ENCODE measurements at regions not wholly inside any gene's neighbourhood (a gene's known extent, or its start where the extent isn't known, plus 50 kb on each side); places are given as distances from the start of the nearest gene placed in this dataset.

GRCh38 chr6:14578994-14579393 lies 461.4 kb downstream of the CD83 start (continued):
- TF ChIP-seq EZH2 (IDR thresholded peaks at IDR 0.05), result no peak
- TF ChIP-seq ELF1 (IDR thresholded peaks at IDR 0.05; ENCODE audit: borderline replicate concordance, low read depth), result no peak
- TF ChIP-seq, protein P1, sequence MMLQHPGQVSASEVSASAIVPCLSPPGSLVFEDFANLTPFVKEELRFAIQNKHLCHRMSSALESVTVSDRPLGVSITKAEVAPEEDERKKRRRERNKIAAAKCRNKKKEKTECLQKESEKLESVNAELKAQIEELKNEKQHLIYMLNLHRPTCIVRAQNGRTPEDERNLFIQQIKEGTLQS (IDR thresholded peaks at IDR 0.05), result no peak
- no peak for TF ChIP-seq JUND (IDR thresholded peaks at IDR 0.05)
- no peak for TF ChIP-seq CEBPB (IDR thresholded peaks at IDR 0.05; ENCODE audit: low read depth)
- no peak for TF ChIP-seq POLR2A (IDR thresholded peaks at IDR 0.05; ENCODE audit: borderline replicate concordance, extremely low read depth, insufficient read depth, insufficient read length)
- no peak for TF ChIP-seq EGR1 (IDR thresholded peaks at IDR 0.05; ENCODE audit: low read depth)
- TF ChIP-seq RAD21 (IDR thresholded peaks at IDR 0.05; ENCODE audit: low read depth), result no peak
- TF ChIP-seq REST (IDR thresholded peaks at IDR 0.05; ENCODE audit: low read depth), result no peak
- TF ChIP-seq EZH2phosphoT487 (IDR thresholded peaks at IDR 0.05; ENCODE audit: borderline replicate concordance), result no peak

- Histone ChIP-seq H3K4me2 (ENCODE audit: low read length) (no peak overlapping the region), H3K9me2 (ENCODE audit: insufficient read depth) (no peaks in the 10 kb centered on the region), H3K79me2 (ENCODE audit: insufficient read depth, low read length) (no peaks in the 10 kb centered on the region), H3K27ac (ENCODE audit: low read depth, low read length) (no peak overlapping the region), H3K4me1 (ENCODE audit: control insufficient read depth in 1 of 2, insufficient read depth in 2 of 2, low read length in 2 of 2) (no peaks in the 10 kb centered on the region), H3K9ac (ENCODE audit: low read length) (no peak overlapping the region), H3K36me3 (ENCODE audit: control insufficient read depth in 1 of 2, insufficient read depth in 2 of 2, low read length in 2 of 2) (no peaks in the 10 kb centered on the region), H3K9me3 (ENCODE audit: control insufficient read depth in 1 of 2, insufficient read depth in 1 of 2, low read depth in 1 of 2, low read length in 2 of 2) (no peaks in the 10 kb centered on the region), H4K20me1 (ENCODE audit: insufficient read depth) (no peaks in the 10 kb centered on the region), H3K4me3 (replicated peaks in 1 of 2; ENCODE audit: low read depth in 1 of 2, low read length in 2 of 2) (no peak overlapping the region), H2AFZ (ENCODE audit: low read depth, low read length, poor library complexity, severe bottlenecking) (no peak overlapping the region), H3K27me3 (ENCODE audit: insufficient read depth, low read length) (no peaks in the 10 kb centered on the region)
- ChIA-PET RAD21 (ENCODE audit: low non-redundant PET in 1 of 2, low total read pairs in 2 of 2, uncharacterized antibody in 2 of 2, unreplicated experiment in 2 of 2) (no interaction called here), CTCF (no interaction called here), POLR2A (no interaction called here)
- ATAC-seq (no peak), DNase-seq (ENCODE audit: low read depth, low spot score) (no peak)
- intact Hi-C loops (cut with micrococcal nuclease), result no loop called here
- no TSS peak for BruUV-seq (replicated peaks)
- TF ChIP-seq, protein P2, sequence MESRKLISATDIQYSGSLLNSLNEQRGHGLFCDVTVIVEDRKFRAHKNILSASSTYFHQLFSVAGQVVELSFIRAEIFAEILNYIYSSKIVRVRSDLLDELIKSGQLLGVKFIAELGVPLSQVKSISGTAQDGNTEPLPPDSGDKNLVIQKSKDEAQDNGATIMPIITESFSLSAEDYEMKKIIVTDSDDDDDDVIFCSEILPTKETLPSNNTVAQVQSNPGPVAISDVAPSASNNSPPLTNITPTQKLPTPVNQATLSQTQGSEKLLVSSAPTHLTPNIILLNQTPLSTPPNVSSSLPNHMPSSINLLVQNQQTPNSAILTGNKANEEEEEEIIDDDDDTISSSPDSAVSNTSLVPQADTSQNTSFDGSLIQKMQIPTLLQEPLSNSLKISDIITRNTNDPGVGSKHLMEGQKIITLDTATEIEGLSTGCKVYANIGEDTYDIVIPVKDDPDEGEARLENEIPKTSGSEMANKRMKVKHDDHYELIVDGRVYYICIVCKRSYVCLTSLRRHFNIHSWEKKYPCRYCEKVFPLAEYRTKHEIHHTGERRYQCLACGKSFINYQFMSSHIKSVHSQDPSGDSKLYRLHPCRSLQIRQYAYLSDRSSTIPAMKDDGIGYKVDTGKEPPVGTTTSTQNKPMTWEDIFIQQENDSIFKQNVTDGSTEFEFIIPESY (IDR thresholded peaks at IDR 0.05; ENCODE audit: extremely low read depth, insufficient replicate concordance, low read length), result no peak
- no peak for TF ChIP-seq ZFX (IDR thresholded peaks at IDR 0.05)
- TF ChIP-seq MAX (IDR thresholded peaks at IDR 0.05), result no peak
- TF ChIP-seq, protein P1 (IDR thresholded peaks at IDR 0.05), result no peak
- TF ChIP-seq SRF (IDR thresholded peaks at IDR 0.05; ENCODE audit: low read depth), result no peak
- TF ChIP-seq TCF7L2 (IDR thresholded peaks at IDR 0.05; ENCODE audit: borderline replicate concordance, extremely low read depth, insufficient read depth, insufficient read length), result no peak
- TF ChIP-seq CEBPB (IDR thresholded peaks at IDR 0.05; ENCODE audit: low read depth), result no peak
- no peak for TF ChIP-seq SIN3A (IDR thresholded peaks at IDR 0.05; ENCODE audit: low read depth)
- no peak for TF ChIP-seq YY1 (IDR thresholded peaks at IDR 0.05; ENCODE audit: extremely low read depth, insufficient replicate concordance, low read depth, low read length)
- no peak for TF ChIP-seq ELF1 (IDR thresholded peaks at IDR 0.05; ENCODE audit: borderline replicate concordance, low read depth)
- no peak for TF ChIP-seq POLR2AphosphoS5 (IDR thresholded peaks at IDR 0.05; ENCODE audit: low read depth, low read length)
- TF ChIP-seq EZH2 (IDR thresholded peaks at IDR 0.05), result no peak
- no peak for TF ChIP-seq EGR1 (IDR thresholded peaks at IDR 0.05; ENCODE audit: low read depth)
Measured at GRCh38 chr6:14582749-14583148, 465.2 kb downstream of the CD83 start.

All from HCT116 (cell line).